ENCODE measurements at regions not wholly inside any gene's neighbourhood (a gene's known extent, or its start where the extent isn't known, plus 50 kb on each side); places are given as distances from the start of the nearest gene placed in this dataset.

- no peak overlapping the region for H3K27ac Mint-ChIP-seq
- H2AFZ ChIP-seq (ENCODE audit: low read length), result no peak overlapping the region
- no peaks in the 10 kb centered on the region for H3K9me3 ChIP-seq (ENCODE audit: control insufficient read depth, low read depth, low read length)
- no peaks in the 10 kb centered on the region for H3K4me1 ChIP-seq (ENCODE audit: insufficient read depth, low read length)
- no peaks in the 10 kb centered on the region for H3K79me1 ChIP-seq (ENCODE audit: insufficient read depth, low read depth, low read length, poor library complexity, severe bottlenecking)
- H2BK5ac ChIP-seq (ENCODE audit: insufficient read length, low read length), result no peak overlapping the region
- no peaks in the 10 kb centered on the region; a peak in 1 of 4 replicates for H3K4me1 Mint-ChIP-seq
- no peak overlapping the region for H2AK5ac ChIP-seq (ENCODE audit: insufficient read length, low read length)
- no peak for DNase-seq
- H3T11ph ChIP-seq (ENCODE audit: low read length), result no peak overlapping the region
- H3K9me3 Mint-ChIP-seq, result no peaks in the 10 kb centered on the region; a peak in 1 of 5 replicates
- no peak overlapping the region for H2BK12ac ChIP-seq (ENCODE audit: insufficient read length, low read depth, low read length)
- no peaks in the 10 kb centered on the region for H3K36me3 Mint-ChIP-seq (ENCODE audit: insufficient read depth in 1 of 3, low read depth in 3 of 3)
- H2BK20ac ChIP-seq (ENCODE audit: low read depth, low read length, poor library complexity, severe bottlenecking), result no peak overlapping the region
- no peak overlapping the region for H4K5ac ChIP-seq (ENCODE audit: insufficient read length, low read depth, low read length)
- no peak overlapping the region for H3K4ac ChIP-seq (ENCODE audit: low read depth, low read length)
- H3K4me2 ChIP-seq (ENCODE audit: insufficient read depth, insufficient read length, low read length), result no peak overlapping the region
- no peaks in the 10 kb centered on the region for H3K79me2 ChIP-seq (ENCODE audit: insufficient read depth, low read length)
- H4K20me1 ChIP-seq (ENCODE audit: control insufficient read depth, insufficient read depth, insufficient read length), result no peaks in the 10 kb centered on the region
- no peak overlapping the region for H3K14ac ChIP-seq (ENCODE audit: insufficient read depth, low read length)
- no peaks in the 10 kb centered on the region for H3K23me2 ChIP-seq (ENCODE audit: insufficient read length, low read depth, low read length, poor library complexity, severe bottlenecking)
- TF ChIP-seq, protein P1, sequence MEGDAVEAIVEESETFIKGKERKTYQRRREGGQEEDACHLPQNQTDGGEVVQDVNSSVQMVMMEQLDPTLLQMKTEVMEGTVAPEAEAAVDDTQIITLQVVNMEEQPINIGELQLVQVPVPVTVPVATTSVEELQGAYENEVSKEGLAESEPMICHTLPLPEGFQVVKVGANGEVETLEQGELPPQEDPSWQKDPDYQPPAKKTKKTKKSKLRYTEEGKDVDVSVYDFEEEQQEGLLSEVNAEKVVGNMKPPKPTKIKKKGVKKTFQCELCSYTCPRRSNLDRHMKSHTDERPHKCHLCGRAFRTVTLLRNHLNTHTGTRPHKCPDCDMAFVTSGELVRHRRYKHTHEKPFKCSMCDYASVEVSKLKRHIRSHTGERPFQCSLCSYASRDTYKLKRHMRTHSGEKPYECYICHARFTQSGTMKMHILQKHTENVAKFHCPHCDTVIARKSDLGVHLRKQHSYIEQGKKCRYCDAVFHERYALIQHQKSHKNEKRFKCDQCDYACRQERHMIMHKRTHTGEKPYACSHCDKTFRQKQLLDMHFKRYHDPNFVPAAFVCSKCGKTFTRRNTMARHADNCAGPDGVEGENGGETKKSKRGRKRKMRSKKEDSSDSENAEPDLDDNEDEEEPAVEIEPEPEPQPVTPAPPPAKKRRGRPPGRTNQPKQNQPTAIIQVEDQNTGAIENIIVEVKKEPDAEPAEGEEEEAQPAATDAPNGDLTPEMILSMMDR (conservative IDR thresholded peaks at IDR 0.05), result no peak
- no peak overlapping the region for H2BK15ac ChIP-seq (ENCODE audit: low read depth, low read length)
- no peak overlapping the region for H3K4me3 Mint-ChIP-seq
- H2BK120ac ChIP-seq (ENCODE audit: low read depth, low read length, poor library complexity, severe bottlenecking), result no peak overlapping the region
- H4K8ac ChIP-seq (replicated peaks; ENCODE audit: insufficient read length, low read depth, low read length), result no peak overlapping the region
- no peak overlapping the region for H3K27ac ChIP-seq (ENCODE audit: insufficient read length, low read depth, low read length)
- H3K27me3 Mint-ChIP-seq (ENCODE audit: low read depth), result no peaks in the 10 kb centered on the region
- no CpG with 5 or more reads among the region's 4 CpGs for WGBS (ENCODE audit: extremely low coverage, insufficient read length, low lambda C conversion rate)
- H4K91ac ChIP-seq (ENCODE audit: insufficient read length, low read depth, low read length), result no peak overlapping the region
- no peak overlapping the region for H3K23ac ChIP-seq (ENCODE audit: insufficient read length, low read depth, low read length)
- H3K18ac ChIP-seq (ENCODE audit: insufficient read length, low read depth, low read length), result no peak overlapping the region
- no peaks in the 10 kb centered on the region for H3K27me3 ChIP-seq (ENCODE audit: insufficient read depth, low read length)
- no peak overlapping the region for H3K9ac ChIP-seq (ENCODE audit: extremely low read depth, insufficient read length, low read length)
- H3K56ac ChIP-seq (ENCODE audit: insufficient read length, low read depth, low read length), result no peak overlapping the region
These were observed 731.8 kb downstream of the CDH11 start for GRCh38 chr16:64390102-64390501.

Data from H9 (cell line).